Lower lobe of right lung (tissue), 2 donors: ENCODE measurements at regions not wholly inside any gene's neighbourhood (a gene's known extent, or its start where the extent isn't known, plus 50 kb on each side); places are given as distances from the start of the nearest gene placed in this dataset.

Source experiments
- ATAC-seq, 2 donors: fragments of 200-7000 bp; cut with Tn5 transposase; one replicate each; pipeline ENCODE4 v1.9.1; 2020 to 2022; ENCODE audit warnings: mild to moderate bottlenecking in 2 of 2, moderate library complexity in 2 of 2
- DNase-seq: peaks from one replicate; pipeline ENCODE4 v3.0.0-alpha.2; 2020
- H3K27ac ChIP-seq: fragments of 200-600 bp; one replicate; pipeline ENCODE4 v1.8.0; 2022
- H3K27me3 ChIP-seq: fragments of 200-600 bp; one replicate; pipeline ENCODE4 v1.8.0; 2022; ENCODE audit warnings: low read depth
- H3K36me3 ChIP-seq: fragments of 200-600 bp; one replicate; pipeline ENCODE4 v1.8.0; 2022; ENCODE audit warnings: mild to moderate bottlenecking
- H3K4me1 ChIP-seq: fragments of 200-600 bp; one replicate; pipeline ENCODE4 v1.8.0; 2022
- H3K4me3 ChIP-seq: fragments of 200-600 bp; one replicate; pipeline ENCODE4 v1.8.0; 2022; ENCODE audit warnings: mild to moderate bottlenecking
- H3K9me3 ChIP-seq: fragments of 200-600 bp; one replicate; pipeline ENCODE4 v1.8.0; 2022
- intact Hi-C: fragments of 100-400 bp; cut with DNase I; formaldehyde crosslinking; loops from one replicate; pipeline ENCODE4 v1.11.0; 2022
- TF ChIP-seq, protein P1 (sequence below): fragments of 200-600 bp; IDR thresholded peaks from one replicate; pipeline ENCODE4 v1.8.0; 2022; ENCODE audit warnings: antibody characterized with exemption, mild to moderate bottlenecking
- donor health status: DM: no; HTN: yes; CAD: no; lungs with severe emphysema.

GRCh38 chr10:90306187-90306586 is 551.7 kb downstream of the HTR7 start:
- H3K36me3 ChIP-seq = no peaks in the 10 kb centered on the region
- DNase-seq (no peak), ATAC-seq (no peak)
- H3K9me3 ChIP-seq = no peaks in the 10 kb centered on the region
- TF ChIP-seq, protein P1, sequence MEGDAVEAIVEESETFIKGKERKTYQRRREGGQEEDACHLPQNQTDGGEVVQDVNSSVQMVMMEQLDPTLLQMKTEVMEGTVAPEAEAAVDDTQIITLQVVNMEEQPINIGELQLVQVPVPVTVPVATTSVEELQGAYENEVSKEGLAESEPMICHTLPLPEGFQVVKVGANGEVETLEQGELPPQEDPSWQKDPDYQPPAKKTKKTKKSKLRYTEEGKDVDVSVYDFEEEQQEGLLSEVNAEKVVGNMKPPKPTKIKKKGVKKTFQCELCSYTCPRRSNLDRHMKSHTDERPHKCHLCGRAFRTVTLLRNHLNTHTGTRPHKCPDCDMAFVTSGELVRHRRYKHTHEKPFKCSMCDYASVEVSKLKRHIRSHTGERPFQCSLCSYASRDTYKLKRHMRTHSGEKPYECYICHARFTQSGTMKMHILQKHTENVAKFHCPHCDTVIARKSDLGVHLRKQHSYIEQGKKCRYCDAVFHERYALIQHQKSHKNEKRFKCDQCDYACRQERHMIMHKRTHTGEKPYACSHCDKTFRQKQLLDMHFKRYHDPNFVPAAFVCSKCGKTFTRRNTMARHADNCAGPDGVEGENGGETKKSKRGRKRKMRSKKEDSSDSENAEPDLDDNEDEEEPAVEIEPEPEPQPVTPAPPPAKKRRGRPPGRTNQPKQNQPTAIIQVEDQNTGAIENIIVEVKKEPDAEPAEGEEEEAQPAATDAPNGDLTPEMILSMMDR = no peak
- intact Hi-C loops = no loop called here
- H3K27me3 ChIP-seq = no peaks in the 10 kb centered on the region
- H3K27ac ChIP-seq = no peak overlapping the region
- no peak overlapping the region for H3K4me3 ChIP-seq
- no peaks in the 10 kb centered on the region for H3K4me1 ChIP-seq

GRCh38 chr10:90308223-90308622 is 549.6 kb downstream of the HTR7 start:
- ATAC-seq (no peak), DNase-seq (no peak)
- TF ChIP-seq, protein P1 = no peak
- H3K27me3 ChIP-seq = no peaks in the 10 kb centered on the region
- H3K4me1 ChIP-seq = no peaks in the 10 kb centered on the region
- no peaks in the 10 kb centered on the region for H3K9me3 ChIP-seq
- no peak overlapping the region for H3K4me3 ChIP-seq
- no peaks in the 10 kb centered on the region for H3K36me3 ChIP-seq
- no peak overlapping the region for H3K27ac ChIP-seq
- intact Hi-C loops = no loop called here

DNA sequence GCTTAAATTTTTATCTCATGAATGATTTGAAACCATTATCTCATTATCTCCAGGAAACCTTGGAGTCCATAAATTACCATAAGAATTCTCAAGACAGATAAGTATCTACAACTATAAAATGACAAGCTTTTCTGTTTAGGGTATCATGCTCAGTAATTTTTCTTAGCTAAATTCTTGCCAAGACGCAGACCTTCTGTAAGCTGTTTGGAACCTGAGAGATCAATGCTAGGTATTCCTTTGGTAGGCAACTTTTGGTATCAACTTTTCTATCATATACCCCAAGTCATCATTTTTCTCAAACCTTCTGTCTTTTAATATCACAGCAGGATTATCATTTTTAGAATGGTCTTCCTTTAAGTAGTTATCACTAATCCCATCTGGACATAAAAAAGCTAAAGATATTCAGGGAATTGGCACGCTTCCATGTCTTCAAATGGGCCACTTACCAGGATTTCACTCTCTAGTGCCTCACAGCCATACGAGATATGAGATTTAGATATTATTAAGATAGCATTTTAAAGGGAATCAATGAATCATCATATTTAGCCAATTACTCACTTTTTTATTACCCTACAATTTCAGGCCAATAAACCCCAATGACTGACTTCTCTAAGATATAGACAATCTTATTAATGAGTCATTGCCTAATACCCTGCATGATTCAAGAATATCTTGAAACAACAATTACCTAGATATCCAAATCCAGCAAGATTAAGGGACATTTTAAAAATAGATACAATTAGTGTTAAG is 544.1 kb downstream of the HTR7 start:
- DNase-seq = no peak
- Histone ChIP-seq H3K4me1 (no peaks in the 10 kb centered on the region), H3K36me3 (no peaks in the 10 kb centered on the region), H3K27ac (no peak overlapping the region), H3K27me3 (no peaks in the 10 kb centered on the region), H3K4me3 (no peak overlapping the region), H3K9me3 (no peaks in the 10 kb centered on the region)
- TF ChIP-seq, protein P1 = no peak
- intact Hi-C loops = no loop called here
- ATAC-seq = no peak

DNA sequence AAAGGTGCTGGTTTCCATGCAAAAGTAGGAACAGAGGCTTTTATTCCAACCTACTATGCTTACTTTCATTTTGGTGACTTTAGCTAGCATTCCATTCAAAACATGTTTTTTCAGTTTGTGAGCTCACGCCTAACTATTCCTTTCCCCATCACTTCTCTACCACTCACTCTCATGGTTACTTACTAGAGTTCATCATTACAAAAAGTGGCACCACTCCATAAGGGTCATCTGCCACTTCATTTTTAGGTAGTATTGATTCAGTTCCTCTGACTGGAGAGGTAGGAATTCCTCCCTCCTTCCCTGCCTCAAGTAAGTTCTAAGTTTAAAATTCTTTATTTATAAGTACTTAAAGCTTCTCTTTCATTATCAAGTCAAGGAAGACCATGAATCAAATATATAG is 543.1 kb downstream of the HTR7 start:
- DNase-seq (no peak), ATAC-seq (no peak)
- H3K4me1 ChIP-seq = no peaks in the 10 kb centered on the region
- intact Hi-C loops = no loop called here
- no peak overlapping the region for H3K4me3 ChIP-seq
- no peak overlapping the region for H3K27ac ChIP-seq
- H3K36me3 ChIP-seq = no peaks in the 10 kb centered on the region
- H3K9me3 ChIP-seq = no peaks in the 10 kb centered on the region
- TF ChIP-seq, protein P1 = no peak
- no peaks in the 10 kb centered on the region for H3K27me3 ChIP-seq

DNA sequence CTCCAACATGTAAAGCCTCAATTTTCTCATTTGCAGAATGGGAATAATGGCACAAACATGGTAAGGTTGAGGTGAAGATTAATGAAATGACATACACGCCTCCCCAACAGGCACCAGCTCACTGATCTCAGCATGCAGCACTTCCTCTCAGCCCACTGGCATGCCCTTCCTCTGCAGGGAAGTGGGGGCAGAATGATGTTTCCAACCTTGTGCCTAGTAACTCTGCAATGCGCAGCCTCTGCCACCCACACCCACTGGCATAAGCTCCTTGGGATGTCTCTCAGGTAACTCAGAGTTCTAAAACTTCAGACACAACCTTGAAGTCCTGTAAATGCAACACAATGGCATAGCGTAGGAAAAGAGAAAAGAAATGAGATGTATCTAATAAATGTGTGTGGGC is 540.7 kb downstream of the HTR7 start:
- ATAC-seq (no peak), DNase-seq (no peak)
- H3K9me3 ChIP-seq = no peaks in the 10 kb centered on the region
- TF ChIP-seq, protein P1 = no peak
- intact Hi-C loops = no loop called here
- H3K4me3 ChIP-seq = no peak overlapping the region
- no peaks in the 10 kb centered on the region for H3K27me3 ChIP-seq
- no peak overlapping the region for H3K27ac ChIP-seq
- no peaks in the 10 kb centered on the region for H3K36me3 ChIP-seq
- H3K4me1 ChIP-seq = no peaks in the 10 kb centered on the region
